Islet precursor cell (in vitro differentiated cells): ENCODE measurements at regions not wholly inside any gene's neighbourhood (a gene's known extent, or its start where the extent isn't known, plus 50 kb on each side); places are given as distances from the start of the nearest gene placed in this dataset.
A peak's percentile ranks its signal among the peaks of the same experiment; 100 is the strongest.
"Not testable (repeated sequence)": the region's sequence is repeated elsewhere in the genome, so short reads cannot be mapped to it uniquely, and the experiment has no call there.

Experiments used
- DNase-seq: peaks from one replicate; pipeline ENCODE4 v3.0.0-alpha.2; 2018

DNA sequence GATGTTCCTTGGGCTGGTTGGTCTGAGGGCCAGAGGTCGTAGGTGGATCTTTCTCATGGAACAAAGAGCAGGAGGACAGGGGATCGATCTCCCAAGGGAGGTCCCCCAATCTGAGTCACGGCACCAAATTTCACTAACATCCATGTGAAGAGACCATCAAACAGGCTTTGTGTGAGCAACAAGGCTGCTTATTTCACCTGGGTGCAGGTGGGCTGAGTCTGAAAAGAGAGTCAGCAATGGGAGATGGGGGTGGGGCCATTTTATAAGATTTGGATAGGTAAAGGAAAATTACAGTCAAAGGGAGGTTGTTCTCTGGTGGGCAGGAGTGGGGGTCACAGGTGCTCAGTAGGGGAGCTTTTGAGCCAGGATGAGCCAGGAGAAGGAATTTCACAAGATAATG lies 334.0 kb upstream of the HTR1E start:
- not testable (repeated sequence) for DNase-seq

GRCh38 chr6:86602093-86602492 lies 335.2 kb upstream of the HTR1E start:
- DNase-seq = not testable (repeated sequence)

DNA sequence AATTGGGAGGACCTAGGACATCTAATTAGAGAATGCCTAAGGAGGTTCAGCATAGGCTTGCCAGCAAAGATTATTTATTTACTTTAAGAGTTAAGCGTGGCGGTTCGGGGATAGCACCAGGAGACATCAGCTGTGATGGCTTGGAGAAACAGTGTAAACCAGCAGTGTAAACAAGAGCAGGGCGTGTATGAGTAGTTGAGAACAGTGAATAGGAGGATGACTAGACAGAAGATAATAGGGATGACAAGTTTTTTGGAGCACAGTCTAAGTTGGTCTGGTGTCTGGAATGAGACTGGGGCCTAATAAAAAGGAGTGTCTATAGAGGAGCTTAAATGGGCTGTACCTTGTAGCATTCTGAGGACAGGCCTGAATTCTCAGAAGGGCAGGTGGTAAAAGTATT lies 338.4 kb upstream of the HTR1E start:
- not testable (repeated sequence) for DNase-seq

- DNase-seq = no peak
Measured at GRCh38 chr6:86595641-86596040, 341.7 kb upstream of the HTR1E start.

DNA sequence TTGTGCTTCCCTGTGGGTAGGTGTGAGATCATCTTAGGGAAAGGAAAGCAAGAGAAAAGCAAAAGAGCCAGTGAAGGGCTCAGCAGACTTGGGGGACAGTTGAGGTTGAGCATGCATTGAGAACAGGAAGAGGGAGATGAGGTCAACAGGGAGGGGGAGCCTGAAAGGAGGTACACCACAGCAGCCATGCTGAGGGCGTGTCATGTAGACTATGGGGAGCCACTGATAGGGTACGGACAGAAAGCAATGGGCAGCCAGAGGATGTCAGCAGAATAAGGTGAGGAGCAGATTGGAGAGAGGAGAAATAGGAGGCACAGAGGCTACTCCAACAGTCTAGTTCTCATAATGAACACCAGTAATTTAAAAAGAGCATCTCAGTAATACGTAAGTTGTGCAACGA lies 351.1 kb upstream of the HTR1E start:
- DNase-seq = no peak

- peak; percentile 67 for DNase-seq
Measured at GRCh38 chr6:86581833-86582232, 355.5 kb upstream of the HTR1E start.

- no peak for DNase-seq
Measured at GRCh38 chr6:86563197-86563596, 374.1 kb upstream of the HTR1E start.

- no peak for DNase-seq
Measured at GRCh38 chr6:86558318-86558717, 379.0 kb upstream of the HTR1E start.

DNA sequence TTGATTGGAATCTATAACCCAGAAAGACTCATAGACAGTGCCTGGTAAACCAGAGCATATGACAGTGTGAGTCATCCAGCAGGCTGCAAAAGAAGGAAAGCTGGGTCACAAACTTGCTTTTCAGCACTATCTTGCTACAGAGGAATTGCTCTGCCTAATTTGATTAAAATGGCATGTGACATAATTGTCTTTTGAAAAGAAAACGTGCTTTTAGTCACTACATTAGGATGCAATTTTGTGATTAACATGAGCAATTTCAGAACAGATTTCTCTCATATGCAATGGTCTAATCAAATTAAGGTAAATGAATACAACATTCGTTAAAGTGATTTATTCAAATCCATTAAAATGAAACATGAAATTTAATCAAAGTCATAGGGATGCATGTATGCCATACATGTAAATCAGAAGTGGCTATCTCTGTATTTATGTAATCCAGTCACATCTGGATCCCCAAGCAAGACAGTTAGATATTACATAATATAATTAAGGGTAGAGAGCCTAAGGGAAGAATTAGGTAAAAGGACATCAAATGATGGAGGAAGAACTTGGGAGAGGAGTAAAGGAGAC lies 400.0 kb upstream of the HTR1E start:
- no peak for DNase-seq

- DNase-seq = no peak
Measured at GRCh38 chr6:86536121-86536520, 401.2 kb upstream of the HTR1E start.

- DNase-seq = no peak
Measured at GRCh38 chr6:86535100-86535499, 402.2 kb upstream of the HTR1E start.

DNA sequence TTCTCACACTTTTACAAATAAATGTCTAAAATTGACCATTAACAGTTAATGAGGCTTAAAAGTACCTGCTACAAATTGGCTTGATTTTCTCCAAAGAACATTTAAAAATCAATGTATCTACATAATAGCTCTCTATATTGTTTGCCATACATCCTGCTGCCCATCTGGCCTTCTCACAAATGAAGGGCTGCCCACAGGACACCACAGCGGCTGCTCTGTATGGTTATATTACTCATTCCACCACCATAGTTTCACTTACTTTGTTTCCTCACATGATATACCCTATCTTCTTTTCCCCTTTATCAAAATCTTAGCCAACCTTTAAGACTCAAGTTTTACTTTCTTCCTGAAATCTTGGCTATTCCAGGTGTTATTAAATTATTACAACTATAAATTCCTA lies 407.7 kb upstream of the HTR1E start:
- DNase-seq = no peak

DNA sequence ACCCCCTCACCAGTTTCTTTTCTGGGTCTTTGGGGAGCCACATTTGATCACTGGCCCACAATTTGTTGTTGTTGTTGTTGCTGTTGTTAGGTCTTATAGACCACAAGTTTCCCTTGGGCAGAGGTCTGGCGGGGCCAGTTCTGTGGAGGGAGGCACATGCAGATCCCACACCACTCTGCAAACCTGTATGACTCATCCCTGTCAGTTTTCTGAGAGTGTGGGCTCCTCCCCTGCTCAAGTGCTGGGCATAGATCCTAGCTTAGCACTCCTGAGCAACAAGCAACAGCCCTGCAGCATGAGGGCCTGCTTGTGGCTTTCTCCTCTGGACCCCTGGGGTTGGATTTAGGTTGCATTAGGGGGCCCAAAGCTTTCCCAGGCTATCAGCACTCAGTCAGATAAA lies 411.1 kb upstream of the HTR1E start:
- DNase-seq = peak; percentile 85

DNA sequence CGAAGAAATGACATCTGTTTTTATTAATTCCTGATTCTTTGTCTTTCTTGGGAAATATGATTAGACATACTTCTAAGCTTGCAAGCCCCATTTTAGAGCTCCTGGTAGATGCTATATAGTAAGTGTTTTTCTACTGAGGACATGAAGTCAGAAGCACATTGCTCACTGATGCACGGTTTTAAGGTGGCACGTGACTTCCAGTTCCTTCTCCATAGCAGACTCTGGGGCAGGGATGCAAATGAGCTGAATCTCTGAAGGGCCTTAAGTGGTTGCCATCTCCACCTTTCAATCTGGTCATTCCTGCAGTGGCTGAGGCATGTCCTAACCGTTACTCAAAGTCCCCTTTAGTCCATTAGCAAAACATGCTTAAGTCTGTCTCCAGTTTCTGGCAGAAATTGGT lies 421.2 kb upstream of the HTR1E start:
- DNase-seq = no peak

GRCh38 chr6:86511962-86512361 lies 425.4 kb upstream of the HTR1E start:
- no peak for DNase-seq

GRCh38 chr6:86508230-86508629 lies 429.1 kb upstream of the HTR1E start:
- no peak for DNase-seq

DNA sequence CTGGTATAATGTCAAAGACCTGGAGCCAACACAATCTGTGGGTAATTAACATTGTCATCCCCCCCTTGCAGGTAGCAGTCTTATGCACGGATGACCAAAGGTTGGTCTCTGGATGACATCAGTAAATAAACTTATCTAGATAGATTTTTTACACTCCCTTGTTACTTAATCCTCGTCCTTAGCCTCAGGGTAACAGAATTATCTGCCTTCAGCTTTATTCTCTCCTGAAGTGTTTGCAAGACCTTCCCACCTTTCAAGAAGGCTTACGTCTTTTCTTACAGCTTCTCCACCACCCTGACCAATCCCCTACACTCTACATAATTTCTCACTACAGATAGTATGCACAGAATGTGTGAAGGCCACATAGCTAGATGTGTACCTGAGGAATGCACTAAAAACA lies 434.8 kb upstream of the HTR1E start:
- DNase-seq = no peak

- no peak for DNase-seq
Measured at GRCh38 chr6:86500035-86500434, 437.3 kb upstream of the HTR1E start.

DNA sequence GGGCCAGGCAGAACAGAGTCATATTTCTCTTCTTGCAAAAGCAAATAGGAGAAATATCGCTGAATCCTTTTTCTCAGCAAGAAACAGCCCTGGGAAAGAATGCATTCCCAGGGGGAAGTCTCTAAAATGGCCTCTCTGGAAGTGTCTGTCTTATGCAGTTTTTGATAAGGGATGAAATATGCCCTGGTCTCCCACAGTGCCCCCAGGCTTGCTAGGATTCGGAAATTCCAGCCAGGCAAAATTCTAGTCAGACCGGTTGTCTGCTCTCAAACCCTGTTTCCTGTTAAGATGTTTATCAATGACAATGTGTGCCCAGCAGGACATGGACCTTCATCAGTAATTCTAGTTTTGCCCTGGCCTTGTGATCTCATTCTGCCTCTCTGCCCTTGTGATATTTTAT lies 448.3 kb upstream of the HTR1E start:
- DNase-seq = not testable (repeated sequence)

GRCh38 chr6:86487660-86488221 lies 449.6 kb upstream of the HTR1E start:
- DNase-seq = no peak

DNA sequence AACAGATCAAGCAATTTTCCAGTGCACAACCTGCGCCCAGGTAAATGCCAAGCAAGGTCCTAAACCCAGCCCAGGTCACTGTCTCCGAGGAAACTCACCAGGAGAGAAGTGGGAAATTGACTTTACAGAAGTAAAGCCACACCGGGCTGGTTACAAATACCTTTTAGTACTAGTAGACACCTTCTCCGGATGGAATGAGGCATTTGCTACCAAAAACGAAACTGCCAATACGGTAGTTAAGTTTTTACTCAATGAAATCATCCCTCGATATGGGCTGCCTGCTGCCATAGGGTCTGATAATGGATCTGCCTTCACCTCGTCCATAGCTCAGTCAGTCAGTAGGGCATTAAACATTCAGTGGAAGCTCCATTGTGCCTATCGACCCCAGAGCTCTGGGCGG lies 459.0 kb upstream of the HTR1E start:
- DNase-seq = not testable (repeated sequence)

DNA sequence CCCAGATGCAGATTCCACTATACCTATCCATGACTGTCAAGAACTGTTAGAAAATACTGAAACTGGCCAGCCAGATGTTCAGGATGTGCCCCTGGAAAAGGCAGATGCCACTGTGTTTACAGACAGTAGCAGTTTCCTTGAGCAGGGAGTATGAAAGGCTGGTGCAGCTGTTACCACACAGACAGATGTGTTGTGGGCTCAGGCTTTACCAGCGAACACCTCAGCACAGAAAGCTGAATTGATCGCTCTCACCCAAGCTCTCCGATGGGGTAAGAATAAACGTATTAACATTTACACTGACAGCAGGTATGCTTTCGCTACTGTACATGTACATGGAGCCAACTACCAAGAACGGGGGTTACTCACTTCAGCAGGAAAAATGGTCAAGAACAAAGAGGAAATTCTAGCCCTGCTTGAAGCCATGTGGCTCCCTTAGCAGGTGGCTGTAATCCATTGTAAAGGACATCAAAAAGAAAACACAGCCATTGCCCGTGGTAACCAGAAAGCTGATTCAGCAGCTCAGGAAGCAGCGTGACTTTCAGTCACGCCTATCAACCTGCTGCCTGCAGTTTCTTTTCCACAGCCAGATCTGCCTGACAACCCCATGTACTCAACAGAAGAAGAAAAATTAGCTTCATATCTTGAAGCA lies 459.7 kb upstream of the HTR1E start:
- DNase-seq = no peak

DNA sequence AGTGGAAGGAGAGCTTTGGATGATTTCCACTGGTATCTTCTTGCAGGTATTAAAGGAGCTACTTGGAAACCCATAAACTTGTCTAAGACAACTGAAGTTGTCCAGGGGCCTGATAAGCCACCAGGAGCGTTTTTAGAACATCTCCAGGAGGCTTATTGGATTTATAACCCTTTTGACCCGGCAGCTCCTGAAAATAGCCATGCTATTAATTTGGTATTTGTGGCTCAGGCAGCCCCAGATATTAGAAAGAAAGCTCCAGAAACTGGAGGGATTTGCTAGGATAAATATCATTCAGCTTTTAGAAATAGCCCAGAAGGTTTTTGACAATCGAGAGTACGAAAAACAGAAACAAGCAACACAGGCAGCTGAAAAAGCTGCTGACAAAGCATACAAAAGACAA lies 461.0 kb upstream of the HTR1E start:
- DNase-seq = no peak

DNA sequence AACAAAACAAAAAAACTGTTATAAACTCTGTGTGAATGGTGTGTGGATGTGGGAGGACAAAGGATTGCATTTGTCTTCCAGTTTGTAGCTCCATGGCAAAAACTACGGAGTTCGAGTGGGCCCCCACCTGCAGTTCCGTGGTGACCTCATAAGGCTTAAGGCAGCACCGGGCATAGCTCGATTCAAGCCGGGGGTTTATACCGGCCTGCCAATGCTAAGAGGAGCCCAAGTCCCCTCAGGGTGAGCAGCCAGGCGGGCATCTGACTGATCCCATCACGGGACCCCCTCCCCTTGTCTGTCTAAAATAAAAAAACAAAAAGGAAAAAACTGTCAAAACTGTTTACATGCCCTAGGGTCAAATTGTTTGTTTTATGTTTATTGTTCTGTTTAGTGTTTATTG lies 463.2 kb upstream of the HTR1E start:
- no peak for DNase-seq

GRCh38 chr6:86471791-86472190 lies 465.5 kb upstream of the HTR1E start:
- no peak for DNase-seq
